ENCODE measurements at regions not wholly inside any gene's neighbourhood (a gene's known extent, or its start where the extent isn't known, plus 50 kb on each side); places are given as distances from the start of the nearest gene placed in this dataset.

GRCh38 chr11:106507645-106508306 is 430.3 kb downstream of the AASDHPPT start:
- TF ChIP-seq CTCF (conservative IDR thresholded peaks at IDR 0.05; ENCODE audit: low read depth, low read length): no peak
- no peak for TF ChIP-seq EZH2 (IDR thresholded peaks at IDR 0.05; ENCODE audit: borderline replicate concordance, low read depth, low read length, poor library complexity, severe bottlenecking)

All from A673 (cell line).